Activated B cell treated with CpG ODN at 0.5 μM for 24 hours (primary cell): ENCODE measurements at regions not wholly inside any gene's neighbourhood (a gene's known extent, or its start where the extent isn't known, plus 50 kb on each side); places are given as distances from the start of the nearest gene placed in this dataset.

Experiments used
- ATAC-seq: fragments of 200-7000 bp; cut with Tn5 transposase; one replicate; pipeline ENCODE4 v1.10.0; 2021; ENCODE audit warnings: low read depth, mild to moderate bottlenecking, moderate library complexity
- CTCF ChIA-PET: fragments of 350-600 bp; sonication (Branson Sonifier 250); formaldehyde crosslinking; loops from one replicate; lab custom pipeline; 2021; ENCODE audit warnings: antibody characterized with exemption; lab: Charles Lee
- POLR2A ChIA-PET: fragments of 350-600 bp; sonication (Branson Sonifier 250); formaldehyde crosslinking; loops from one replicate; lab custom pipeline; 2021; ENCODE audit warnings: antibody characterized with exemption; lab: Charles Lee
- DNase-seq: peaks from one replicate; pipeline ENCODE4 v3.0.0; 2022
- H3K27ac Mint-ChIP-seq: one replicate; pipeline ENCODE4 v1.8.0; 2020; ENCODE audit warnings: mixed read lengths
- H3K27me3 Mint-ChIP-seq: one replicate; pipeline ENCODE4 v1.8.0; 2021; ENCODE audit warnings: mixed read lengths
- H3K36me3 Mint-ChIP-seq: one replicate; pipeline ENCODE4 v1.8.0; 2021; ENCODE audit warnings: low read depth, mixed read lengths
- H3K4me1 Mint-ChIP-seq: one replicate; pipeline ENCODE4 v1.8.0; 2021; ENCODE audit warnings: mixed read lengths
- H3K4me3 Mint-ChIP-seq: one replicate; pipeline ENCODE4 v1.8.0; 2020; ENCODE audit warnings: mild to moderate bottlenecking, mixed read lengths
- H3K9me3 Mint-ChIP-seq: one replicate; pipeline ENCODE4 v1.8.0; 2020; ENCODE audit warnings: mixed read lengths
- CTCF ChIP-seq: fragments of 200-600 bp; IDR thresholded peaks from one replicate; pipeline ENCODE4 v1.8.0; 2022; ENCODE audit warnings: antibody characterized with exemption, mild to moderate bottlenecking
- intact Hi-C: fragments of 100-400 bp; cut with micrococcal nuclease; formaldehyde crosslinking; loops from one replicate; pipeline ENCODE4 v1.15.1; 2024

GRCh38 chr20:39259010-39259803 lies 297.1 kb downstream of the DHX35 start:
- no peak overlapping the region for H3K4me3 Mint-ChIP-seq
- intact Hi-C loops = no loop called here
- POLR2A ChIA-PET = no interaction called here
- H3K27me3 Mint-ChIP-seq = peaks cover 6% of the 10 kb centered on the region
- no peaks in the 10 kb centered on the region for H3K9me3 Mint-ChIP-seq
- no peaks in the 10 kb centered on the region for H3K4me1 Mint-ChIP-seq
- DNase-seq = no peak
- no peak overlapping the region for H3K27ac Mint-ChIP-seq
- H3K36me3 Mint-ChIP-seq = no peaks in the 10 kb centered on the region
- TF ChIP-seq CTCF = no peak
- no peak for ATAC-seq
- CTCF ChIA-PET = no interaction called here

- Mint-ChIP-seq H3K27me3 (peaks cover 6% of the 10 kb centered on the region), H3K27ac (no peak overlapping the region), H3K4me1 (no peaks in the 10 kb centered on the region), H3K36me3 (no peaks in the 10 kb centered on the region), H3K9me3 (no peaks in the 10 kb centered on the region), H3K4me3 (no peak overlapping the region)
- ATAC-seq (no peak), DNase-seq (no peak)
- ChIA-PET POLR2A (no interaction called here), CTCF (no interaction called here)
- intact Hi-C loops = no loop called here
- TF ChIP-seq CTCF = no peak
These were observed 296.1 kb downstream of the DHX35 start for GRCh38 chr20:39258253-39258652.

- intact Hi-C loops = no loop called here
- DNase-seq (no peak), ATAC-seq (no peak)
- TF ChIP-seq CTCF = no peak
- Mint-ChIP-seq H3K36me3 (no peaks in the 10 kb centered on the region), H3K27ac (no peak overlapping the region), H3K27me3 (no peaks in the 10 kb centered on the region), H3K9me3 (no peaks in the 10 kb centered on the region), H3K4me3 (no peak overlapping the region), H3K4me1 (no peaks in the 10 kb centered on the region)
- POLR2A ChIA-PET = no interaction called here
- CTCF ChIA-PET = interaction anchor here (1.3 kb wide), 1 partner anchor 12 kb away, joined by 4 read pairs; no protein-coding TSS in a partner anchor
These were observed 291.1 kb downstream of the DHX35 start for GRCh38 chr20:39253051-39253755.

GRCh38 chr20:39252035-39252434 lies 289.9 kb downstream of the DHX35 start:
- intact Hi-C loops = no loop called here
- POLR2A ChIA-PET = no interaction called here
- CTCF ChIA-PET = interaction anchor here (1.3 kb wide), 1 partner anchor 13 kb away, joined by 4 read pairs; no protein-coding TSS in a partner anchor
- no peaks in the 10 kb centered on the region for H3K27me3 Mint-ChIP-seq
- H3K27ac Mint-ChIP-seq = no peak overlapping the region
- H3K9me3 Mint-ChIP-seq = no peaks in the 10 kb centered on the region
- ATAC-seq (no peak), DNase-seq (no peak)
- H3K36me3 Mint-ChIP-seq = no peaks in the 10 kb centered on the region
- no peak overlapping the region for H3K4me3 Mint-ChIP-seq
- no peak for TF ChIP-seq CTCF
- H3K4me1 Mint-ChIP-seq = no peaks in the 10 kb centered on the region

- H3K36me3 Mint-ChIP-seq = no peaks in the 10 kb centered on the region
- H3K4me1 Mint-ChIP-seq = no peaks in the 10 kb centered on the region
- intact Hi-C loops = no loop called here
- H3K27ac Mint-ChIP-seq = no peak overlapping the region
- ChIA-PET CTCF (no interaction called here), POLR2A (no interaction called here)
- no peaks in the 10 kb centered on the region for H3K9me3 Mint-ChIP-seq
- no peak for TF ChIP-seq CTCF
- no peak overlapping the region for H3K4me3 Mint-ChIP-seq
- H3K27me3 Mint-ChIP-seq = peaks cover 2% of the 10 kb centered on the region
- DNase-seq = no peak
- no peak for ATAC-seq
These were observed 287.7 kb downstream of the DHX35 start for GRCh38 chr20:39249798-39250197.
